Medulla oblongata (tissue), 1 donor: ENCODE measurements at regions not wholly inside any gene's neighbourhood (a gene's known extent, or its start where the extent isn't known, plus 50 kb on each side); places are given as distances from the start of the nearest gene placed in this dataset.

Experiments used
- DNase-seq: peaks from one replicate; pipeline ENCODE4 v3.0.0-alpha.2; 2015; ENCODE audit errors: extremely low spot score

GRCh38 chr5:89276566-89277305 lies 393.8 kb upstream of the MEF2C start:
- DNase-seq, result no peak

- no peak for DNase-seq
Measured at GRCh38 chr5:89275066-89275855, 392.3 kb upstream of the MEF2C start.

GRCh38 chr5:89273289-89273688 lies 390.3 kb upstream of the MEF2C start:
- DNase-seq, result no peak

DNA sequence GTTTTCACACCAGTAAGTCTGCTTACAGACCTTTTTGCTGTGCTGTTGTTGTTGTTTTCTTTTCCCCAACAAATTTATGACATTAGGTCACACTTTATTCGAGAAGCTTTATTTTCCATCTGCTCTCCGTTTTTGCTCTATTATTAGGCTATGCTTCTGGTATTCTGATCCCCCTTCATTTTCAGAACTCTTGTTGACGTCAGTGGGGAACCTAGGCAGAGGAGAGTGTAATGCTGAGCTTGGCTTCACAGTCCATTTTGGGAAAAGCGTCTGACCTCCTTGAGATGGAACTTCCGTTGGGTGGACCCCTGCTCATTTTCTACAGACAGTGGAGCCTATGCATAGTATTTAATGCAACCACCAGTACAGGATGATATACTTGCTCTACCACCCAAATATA lies 387.9 kb upstream of the MEF2C start:
- DNase-seq, result peak; percentile 51

GRCh38 chr5:89269721-89270120 lies 386.7 kb upstream of the MEF2C start:
- DNase-seq, result no peak

DNA sequence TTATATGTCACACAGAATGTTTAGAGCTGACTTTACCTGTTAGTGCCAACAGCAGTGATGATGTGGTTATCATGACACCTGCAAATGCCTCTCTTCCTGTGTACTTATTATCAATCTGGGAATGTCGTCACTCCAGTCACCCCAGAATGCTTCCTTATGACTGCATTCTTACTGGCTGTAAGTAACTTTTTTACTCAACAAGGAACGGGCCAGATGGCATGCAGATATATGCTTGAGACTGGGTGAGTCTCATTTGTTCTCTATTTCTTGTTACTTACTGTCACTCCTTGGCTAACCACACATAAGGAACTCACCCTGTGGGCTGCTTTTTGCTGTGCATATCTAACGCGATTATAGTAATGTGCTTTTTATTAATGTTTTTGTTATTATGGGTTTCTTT lies 385.5 kb upstream of the MEF2C start:
- DNase-seq, result peak; percentile 49

- DNase-seq, result no peak
Measured at GRCh38 chr5:89267788-89268187, 384.8 kb upstream of the MEF2C start.

DNA sequence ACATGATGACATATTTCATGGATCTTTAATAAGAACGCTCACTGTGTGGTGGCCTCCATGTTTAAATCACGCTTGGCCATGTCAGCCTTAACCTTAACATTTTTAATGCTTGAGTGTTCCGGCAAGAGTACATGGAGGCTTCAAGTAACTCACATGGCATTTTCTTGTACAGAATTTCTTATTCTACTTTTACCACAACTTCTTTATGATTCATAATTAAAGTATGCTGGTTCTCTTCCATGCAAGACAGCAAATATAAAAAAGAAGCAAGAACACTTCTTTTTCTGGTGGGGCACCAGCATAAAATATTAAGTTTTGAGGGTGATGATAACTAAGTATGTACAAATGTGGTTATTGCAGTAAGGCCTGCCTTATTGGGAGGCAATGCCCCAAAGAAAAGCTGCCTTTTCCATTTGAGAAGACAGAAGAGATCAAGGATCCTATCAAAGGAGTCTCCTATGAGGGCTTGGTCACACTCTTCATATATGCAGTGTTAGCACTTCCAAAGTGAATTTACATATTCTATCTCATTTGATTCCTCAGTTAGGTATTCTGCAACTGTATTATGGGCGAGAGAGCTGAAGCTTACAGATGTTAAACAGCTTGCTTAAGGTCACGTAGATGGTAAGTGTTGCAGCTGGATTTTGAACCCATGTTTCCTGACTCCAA lies 382.7 kb upstream of the MEF2C start:
- no peak for DNase-seq

- no peak for DNase-seq
Measured at GRCh38 chr5:89263846-89264245, 380.9 kb upstream of the MEF2C start.

- no peak for DNase-seq
Measured at GRCh38 chr5:89262030-89262429, 379.0 kb upstream of the MEF2C start.

GRCh38 chr5:89260254-89260653 lies 377.3 kb upstream of the MEF2C start:
- DNase-seq, result no peak

- no peak for DNase-seq
Measured at GRCh38 chr5:89255845-89256463, 373.0 kb upstream of the MEF2C start.

- no peak for DNase-seq
Measured at GRCh38 chr5:89253666-89254352, 370.8 kb upstream of the MEF2C start.

- no peak for DNase-seq
Measured at GRCh38 chr5:89246864-89247263, 363.9 kb upstream of the MEF2C start.

GRCh38 chr5:89246252-89246651 lies 363.3 kb upstream of the MEF2C start:
- no peak for DNase-seq

GRCh38 chr5:89243611-89244010 lies 360.6 kb upstream of the MEF2C start:
- DNase-seq, result no peak

- DNase-seq, result no peak
Measured at GRCh38 chr5:89241186-89241585, 358.2 kb upstream of the MEF2C start.

DNA sequence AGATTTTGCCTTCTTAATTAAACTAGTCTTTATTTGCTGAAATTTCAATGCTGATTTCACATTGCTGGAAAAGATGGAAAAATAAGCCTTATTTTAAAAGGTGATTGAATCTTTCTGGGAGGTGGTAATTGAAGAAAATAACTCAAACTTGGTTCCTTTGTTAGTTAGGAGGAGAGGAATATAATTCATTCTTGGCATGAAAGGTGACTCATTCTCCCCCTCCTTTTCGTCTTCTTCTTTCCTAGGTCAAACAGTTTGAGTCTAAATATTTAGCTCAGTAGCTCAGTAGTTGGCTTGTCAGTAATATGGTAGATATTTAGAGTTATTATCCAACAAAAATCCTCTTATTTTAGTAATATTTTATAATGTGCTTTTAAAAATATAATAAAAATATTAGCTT lies 353.9 kb upstream of the MEF2C start:
- DNase-seq, result no peak

- DNase-seq, result no peak
Measured at GRCh38 chr5:89233462-89233861, 350.5 kb upstream of the MEF2C start.

GRCh38 chr5:89232139-89232603 lies 349.2 kb upstream of the MEF2C start:
- DNase-seq, result no peak

- no peak for DNase-seq
Measured at GRCh38 chr5:89230178-89230577, 347.2 kb upstream of the MEF2C start.
